GM23338 (cell line): ENCODE measurements at regions not wholly inside any gene's neighbourhood (a gene's known extent, or its start where the extent isn't known, plus 50 kb on each side); places are given as distances from the start of the nearest gene placed in this dataset.

Experiments used
- CREB1 ChIP-seq: fragments of 250-450 bp; sonication (Bioruptor Pico); IDR thresholded peaks from 2 replicates; pipeline ENCODE4 v1.5.0; 2020; ENCODE audit warnings: low read depth, mild to moderate bottlenecking, moderate library complexity
- EZH2 ChIP-seq: fragments of 200-600 bp; sonication (generic); IDR thresholded peaks from one replicate; pipeline ENCODE4 v1.8.0; 2017; ENCODE audit warnings: antibody characterized with exemption, mild to moderate bottlenecking, low read depth; ENCODE audit not compliant: unreplicated experiment
- EZH2phosphoT487 ChIP-seq: fragments of 200-600 bp; sonication (generic); IDR thresholded peaks from one replicate; pipeline ENCODE4 v1.8.1; 2018; ENCODE audit warnings: antibody characterized with exemption; ENCODE audit not compliant: unreplicated experiment
- JUNB ChIP-seq: IDR thresholded peaks from one replicate; pipeline ENCODE4 v1.6.1; 2016; ENCODE audit warnings: antibody characterized with exemption; ENCODE audit not compliant: unreplicated experiment
- POLR2AphosphoS5 ChIP-seq: IDR thresholded peaks from 2 replicates; pipeline ENCODE4 v1.6.1; 2016; ENCODE audit warnings: antibody characterized with exemption, low read depth
- STAT1 ChIP-seq: IDR thresholded peaks from one replicate; pipeline ENCODE4 v1.6.1; 2016; ENCODE audit warnings: antibody characterized with exemption; ENCODE audit not compliant: unreplicated experiment
- ZNF114 ChIP-seq: fragments of 250-450 bp; sonication (Bioruptor Pico); IDR thresholded peaks from 2 replicates; pipeline ENCODE4 v1.5.0; 2020; ENCODE audit warnings: mild to moderate bottlenecking, moderate library complexity
- ZNF331 ChIP-seq: fragments of 250-450 bp; sonication (Bioruptor Pico); IDR thresholded peaks from 2 replicates; pipeline ENCODE4 v1.5.0; 2020; ENCODE audit warnings: low read depth, mild to moderate bottlenecking, moderate library complexity
- TF ChIP-seq, protein P1 (sequence below), 2 experiments: fragments of 200-600 bp in 1 of 2; sonication (generic) in 1 of 2; conservative IDR thresholded peaks; 2 replicates each; pipeline versions ENCODE4 v1.5.1 to v1.6.1; 2016 to 2017; ENCODE audit warnings: antibody characterized with exemption in 2 of 2, low read depth in 2 of 2, mild to moderate bottlenecking in 2 of 2, moderate library complexity in 1 of 2
- TF ChIP-seq, protein P2 (sequence below): IDR thresholded peaks from one replicate; pipeline ENCODE4 v1.6.1; 2018; ENCODE audit warnings: antibody characterized with exemption; ENCODE audit not compliant: unreplicated experiment
- TF ChIP-seq, protein P3 (sequence below): fragments of 250-450 bp; sonication (Bioruptor Pico); IDR thresholded peaks from 2 replicates; pipeline ENCODE4 v1.5.0; 2020; ENCODE audit warnings: mild to moderate bottlenecking, moderate library complexity
- TF ChIP-seq, protein P4 (sequence below): IDR thresholded peaks from 2 replicates; pipeline ENCODE4 v1.6.1; 2016; ENCODE audit warnings: antibody characterized with exemption

DNA sequence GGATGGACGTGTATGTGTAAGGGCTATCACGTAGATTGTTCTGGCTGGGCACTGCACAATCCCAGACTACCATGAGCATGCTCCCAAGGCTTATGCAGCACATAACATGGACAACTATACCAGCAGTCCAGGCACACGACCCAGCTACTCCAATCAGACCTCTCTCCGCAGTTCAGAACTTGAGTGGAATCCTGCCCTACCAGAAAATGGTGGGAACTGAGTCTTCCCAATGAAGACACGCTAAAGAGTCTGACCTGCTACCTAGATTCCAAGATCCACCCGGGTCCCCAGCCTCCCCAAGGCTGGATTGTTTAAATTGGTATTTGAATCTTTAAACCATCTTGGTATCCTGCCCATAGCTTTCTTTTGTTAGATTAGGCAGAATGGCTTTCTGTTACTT lies 251.3 kb upstream of the KAZN start:
- TF ChIP-seq, protein P1, sequence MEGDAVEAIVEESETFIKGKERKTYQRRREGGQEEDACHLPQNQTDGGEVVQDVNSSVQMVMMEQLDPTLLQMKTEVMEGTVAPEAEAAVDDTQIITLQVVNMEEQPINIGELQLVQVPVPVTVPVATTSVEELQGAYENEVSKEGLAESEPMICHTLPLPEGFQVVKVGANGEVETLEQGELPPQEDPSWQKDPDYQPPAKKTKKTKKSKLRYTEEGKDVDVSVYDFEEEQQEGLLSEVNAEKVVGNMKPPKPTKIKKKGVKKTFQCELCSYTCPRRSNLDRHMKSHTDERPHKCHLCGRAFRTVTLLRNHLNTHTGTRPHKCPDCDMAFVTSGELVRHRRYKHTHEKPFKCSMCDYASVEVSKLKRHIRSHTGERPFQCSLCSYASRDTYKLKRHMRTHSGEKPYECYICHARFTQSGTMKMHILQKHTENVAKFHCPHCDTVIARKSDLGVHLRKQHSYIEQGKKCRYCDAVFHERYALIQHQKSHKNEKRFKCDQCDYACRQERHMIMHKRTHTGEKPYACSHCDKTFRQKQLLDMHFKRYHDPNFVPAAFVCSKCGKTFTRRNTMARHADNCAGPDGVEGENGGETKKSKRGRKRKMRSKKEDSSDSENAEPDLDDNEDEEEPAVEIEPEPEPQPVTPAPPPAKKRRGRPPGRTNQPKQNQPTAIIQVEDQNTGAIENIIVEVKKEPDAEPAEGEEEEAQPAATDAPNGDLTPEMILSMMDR (conservative IDR thresholded peaks at IDR 0.05; ENCODE audit: low read depth in 2 of 2), result no peak
- TF ChIP-seq EZH2phosphoT487 (no peak), CREB1 (no peak), POLR2AphosphoS5 (no peak), ZNF331 (CRISPR knock-in tag) (no peak), EZH2 (no peak), ZNF114 (CRISPR knock-in tag) (no peak), JUNB (no peak), STAT1 (no peak)
- TF ChIP-seq, protein P2, sequence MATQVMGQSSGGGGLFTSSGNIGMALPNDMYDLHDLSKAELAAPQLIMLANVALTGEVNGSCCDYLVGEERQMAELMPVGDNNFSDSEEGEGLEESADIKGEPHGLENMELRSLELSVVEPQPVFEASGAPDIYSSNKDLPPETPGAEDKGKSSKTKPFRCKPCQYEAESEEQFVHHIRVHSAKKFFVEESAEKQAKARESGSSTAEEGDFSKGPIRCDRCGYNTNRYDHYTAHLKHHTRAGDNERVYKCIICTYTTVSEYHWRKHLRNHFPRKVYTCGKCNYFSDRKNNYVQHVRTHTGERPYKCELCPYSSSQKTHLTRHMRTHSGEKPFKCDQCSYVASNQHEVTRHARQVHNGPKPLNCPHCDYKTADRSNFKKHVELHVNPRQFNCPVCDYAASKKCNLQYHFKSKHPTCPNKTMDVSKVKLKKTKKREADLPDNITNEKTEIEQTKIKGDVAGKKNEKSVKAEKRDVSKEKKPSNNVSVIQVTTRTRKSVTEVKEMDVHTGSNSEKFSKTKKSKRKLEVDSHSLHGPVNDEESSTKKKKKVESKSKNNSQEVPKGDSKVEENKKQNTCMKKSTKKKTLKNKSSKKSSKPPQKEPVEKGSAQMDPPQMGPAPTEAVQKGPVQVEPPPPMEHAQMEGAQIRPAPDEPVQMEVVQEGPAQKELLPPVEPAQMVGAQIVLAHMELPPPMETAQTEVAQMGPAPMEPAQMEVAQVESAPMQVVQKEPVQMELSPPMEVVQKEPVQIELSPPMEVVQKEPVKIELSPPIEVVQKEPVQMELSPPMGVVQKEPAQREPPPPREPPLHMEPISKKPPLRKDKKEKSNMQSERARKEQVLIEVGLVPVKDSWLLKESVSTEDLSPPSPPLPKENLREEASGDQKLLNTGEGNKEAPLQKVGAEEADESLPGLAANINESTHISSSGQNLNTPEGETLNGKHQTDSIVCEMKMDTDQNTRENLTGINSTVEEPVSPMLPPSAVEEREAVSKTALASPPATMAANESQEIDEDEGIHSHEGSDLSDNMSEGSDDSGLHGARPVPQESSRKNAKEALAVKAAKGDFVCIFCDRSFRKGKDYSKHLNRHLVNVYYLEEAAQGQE, result no peak
- TF ChIP-seq, protein P3, sequence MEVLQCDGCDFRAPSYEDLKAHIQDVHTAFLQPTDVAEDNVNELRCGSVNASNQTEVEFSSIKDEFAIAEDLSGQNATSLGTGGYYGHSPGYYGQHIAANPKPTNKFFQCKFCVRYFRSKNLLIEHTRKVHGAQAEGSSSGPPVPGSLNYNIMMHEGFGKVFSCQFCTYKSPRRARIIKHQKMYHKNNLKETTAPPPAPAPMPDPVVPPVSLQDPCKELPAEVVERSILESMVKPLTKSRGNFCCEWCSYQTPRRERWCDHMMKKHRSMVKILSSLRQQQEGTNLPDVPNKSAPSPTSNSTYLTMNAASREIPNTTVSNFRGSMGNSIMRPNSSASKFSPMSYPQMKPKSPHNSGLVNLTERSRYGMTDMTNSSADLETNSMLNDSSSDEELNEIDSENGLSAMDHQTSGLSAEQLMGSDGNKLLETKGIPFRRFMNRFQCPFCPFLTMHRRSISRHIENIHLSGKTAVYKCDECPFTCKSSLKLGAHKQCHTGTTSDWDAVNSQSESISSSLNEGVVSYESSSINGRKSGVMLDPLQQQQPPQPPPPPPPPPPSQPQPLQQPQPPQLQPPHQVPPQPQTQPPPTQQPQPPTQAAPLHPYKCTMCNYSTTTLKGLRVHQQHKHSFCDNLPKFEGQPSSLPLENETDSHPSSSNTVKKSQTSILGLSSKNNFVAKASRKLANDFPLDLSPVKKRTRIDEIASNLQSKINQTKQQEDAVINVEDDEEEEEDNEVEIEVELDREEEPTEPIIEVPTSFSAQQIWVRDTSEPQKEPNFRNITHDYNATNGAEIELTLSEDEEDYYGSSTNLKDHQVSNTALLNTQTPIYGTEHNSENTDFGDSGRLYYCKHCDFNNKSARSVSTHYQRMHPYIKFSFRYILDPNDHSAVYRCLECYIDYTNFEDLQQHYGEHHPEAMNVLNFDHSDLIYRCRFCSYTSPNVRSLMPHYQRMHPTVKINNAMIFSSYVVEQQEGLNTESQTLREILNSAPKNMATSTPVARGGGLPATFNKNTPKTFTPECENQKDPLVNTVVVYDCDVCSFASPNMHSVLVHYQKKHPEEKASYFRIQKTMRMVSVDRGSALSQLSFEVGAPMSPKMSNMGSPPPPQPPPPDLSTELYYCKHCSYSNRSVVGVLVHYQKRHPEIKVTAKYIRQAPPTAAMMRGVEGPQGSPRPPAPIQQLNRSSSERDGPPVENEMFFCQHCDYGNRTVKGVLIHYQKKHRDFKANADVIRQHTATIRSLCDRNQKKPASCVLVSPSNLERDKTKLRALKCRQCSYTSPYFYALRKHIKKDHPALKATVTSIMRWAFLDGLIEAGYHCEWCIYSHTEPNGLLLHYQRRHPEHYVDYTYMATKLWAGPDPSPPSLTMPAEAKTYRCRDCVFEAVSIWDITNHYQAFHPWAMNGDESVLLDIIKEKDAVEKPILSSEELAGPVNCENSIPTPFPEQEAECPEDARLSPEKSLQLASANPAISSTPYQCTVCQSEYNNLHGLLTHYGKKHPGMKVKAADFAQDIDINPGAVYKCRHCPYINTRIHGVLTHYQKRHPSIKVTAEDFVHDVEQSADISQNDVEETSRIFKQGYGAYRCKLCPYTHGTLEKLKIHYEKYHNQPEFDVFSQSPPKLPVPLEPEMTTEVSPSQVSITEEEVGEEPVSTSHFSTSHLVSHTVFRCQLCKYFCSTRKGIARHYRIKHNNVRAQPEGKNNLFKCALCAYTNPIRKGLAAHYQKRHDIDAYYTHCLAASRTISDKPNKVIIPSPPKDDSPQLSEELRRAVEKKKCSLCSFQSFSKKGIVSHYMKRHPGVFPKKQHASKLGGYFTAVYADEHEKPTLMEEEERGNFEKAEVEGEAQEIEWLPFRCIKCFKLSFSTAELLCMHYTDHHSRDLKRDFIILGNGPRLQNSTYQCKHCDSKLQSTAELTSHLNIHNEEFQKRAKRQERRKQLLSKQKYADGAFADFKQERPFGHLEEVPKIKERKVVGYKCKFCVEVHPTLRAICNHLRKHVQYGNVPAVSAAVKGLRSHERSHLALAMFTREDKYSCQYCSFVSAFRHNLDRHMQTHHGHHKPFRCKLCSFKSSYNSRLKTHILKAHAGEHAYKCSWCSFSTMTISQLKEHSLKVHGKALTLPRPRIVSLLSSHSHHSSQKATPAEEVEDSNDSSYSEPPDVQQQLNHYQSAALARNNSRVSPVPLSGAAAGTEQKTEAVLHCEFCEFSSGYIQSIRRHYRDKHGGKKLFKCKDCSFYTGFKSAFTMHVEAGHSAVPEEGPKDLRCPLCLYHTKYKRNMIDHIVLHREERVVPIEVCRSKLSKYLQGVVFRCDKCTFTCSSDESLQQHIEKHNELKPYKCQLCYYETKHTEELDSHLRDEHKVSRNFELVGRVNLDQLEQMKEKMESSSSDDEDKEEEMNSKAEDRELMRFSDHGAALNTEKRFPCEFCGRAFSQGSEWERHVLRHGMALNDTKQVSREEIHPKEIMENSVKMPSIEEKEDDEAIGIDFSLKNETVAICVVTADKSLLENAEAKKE (CRISPR knock-in tag), result no peak
- TF ChIP-seq, protein P4, sequence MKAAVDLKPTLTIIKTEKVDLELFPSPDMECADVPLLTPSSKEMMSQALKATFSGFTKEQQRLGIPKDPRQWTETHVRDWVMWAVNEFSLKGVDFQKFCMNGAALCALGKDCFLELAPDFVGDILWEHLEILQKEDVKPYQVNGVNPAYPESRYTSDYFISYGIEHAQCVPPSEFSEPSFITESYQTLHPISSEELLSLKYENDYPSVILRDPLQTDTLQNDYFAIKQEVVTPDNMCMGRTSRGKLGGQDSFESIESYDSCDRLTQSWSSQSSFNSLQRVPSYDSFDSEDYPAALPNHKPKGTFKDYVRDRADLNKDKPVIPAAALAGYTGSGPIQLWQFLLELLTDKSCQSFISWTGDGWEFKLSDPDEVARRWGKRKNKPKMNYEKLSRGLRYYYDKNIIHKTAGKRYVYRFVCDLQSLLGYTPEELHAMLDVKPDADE, result no peak
